Left ventricle myocardium superior (tissue), 1 donor: ENCODE measurements at regions not wholly inside any gene's neighbourhood (a gene's known extent, or its start where the extent isn't known, plus 50 kb on each side); places are given as distances from the start of the nearest gene placed in this dataset.
"Not testable (repeated sequence)": the region's sequence is repeated elsewhere in the genome, so short reads cannot be mapped to it uniquely, and the experiment has no call there.

Experiments
- ATAC-seq: fragments of 200-7000 bp; cut with Tn5 transposase; one replicate; pipeline ENCODE4 v1.9.1; 2020; ENCODE audit warnings: mild to moderate bottlenecking, moderate library complexity
- DNase-seq: peaks from one replicate; pipeline ENCODE4 v3.0.0-alpha.2; 2020
- intact Hi-C: fragments of 100-400 bp; cut with micrococcal nuclease; formaldehyde crosslinking; loops from one replicate; pipeline ENCODE4 v1.11.0; 2022
- donor health status: DM: no; HTN: yes; CAD: no; lungs with severe emphysema.

DNA sequence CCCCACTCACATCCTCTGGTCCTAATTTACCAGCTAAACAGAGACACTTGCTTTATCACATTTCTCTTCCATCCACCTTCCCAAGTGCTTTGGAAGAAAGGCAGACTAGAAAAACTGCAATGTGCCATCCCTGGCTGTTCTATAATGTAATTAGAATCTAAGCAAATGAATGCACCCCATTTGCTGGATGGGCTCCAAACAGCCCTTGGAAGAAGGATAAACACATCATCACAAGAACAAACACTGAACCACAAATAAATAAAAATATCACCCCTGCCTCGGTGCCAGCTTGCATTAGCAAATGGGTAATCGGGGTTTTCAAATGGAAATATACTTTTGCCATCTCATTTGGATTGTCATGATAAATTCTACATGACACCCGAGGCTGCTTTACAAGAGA, 296.6 kb upstream of the ISX start:
- ATAC-seq (no peak), DNase-seq (no peak)
- intact Hi-C loops = no loop called here

DNA sequence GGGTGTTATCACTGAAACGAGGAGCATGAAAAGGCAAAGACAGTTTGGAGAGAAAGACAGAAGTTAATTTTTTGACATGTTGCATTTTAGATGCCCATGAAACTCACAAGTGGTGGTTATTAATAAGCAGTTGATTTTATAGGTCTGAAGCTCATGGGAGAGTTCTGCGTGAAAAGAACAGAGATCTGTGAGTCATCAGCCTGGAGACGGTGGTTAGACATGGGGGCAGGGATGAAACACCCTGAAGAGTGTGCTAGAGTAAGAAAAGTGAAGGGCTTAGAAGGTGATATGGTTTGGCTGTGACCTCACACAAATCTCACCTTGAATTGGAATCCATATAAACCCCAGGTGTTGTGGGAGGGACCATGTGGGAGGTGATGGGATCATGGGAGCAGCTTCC, 289.1 kb upstream of the ISX start:
- intact Hi-C loops = no loop called here
- no peak for ATAC-seq

GRCh38 chr22:34781681-34782080, 284.3 kb upstream of the ISX start:
- no peak for ATAC-seq
- intact Hi-C loops = no loop called here

More for the DNA sequence above, 289.1 kb upstream of the ISX start:
- no peak for DNase-seq

GRCh38 chr22:34783436-34783835, 282.5 kb upstream of the ISX start:
- intact Hi-C loops = no loop called here
- no peak for ATAC-seq
- DNase-seq = no peak

More at GRCh38 chr22:34781681-34782080, 284.3 kb upstream of the ISX start:
- no peak for DNase-seq

DNA sequence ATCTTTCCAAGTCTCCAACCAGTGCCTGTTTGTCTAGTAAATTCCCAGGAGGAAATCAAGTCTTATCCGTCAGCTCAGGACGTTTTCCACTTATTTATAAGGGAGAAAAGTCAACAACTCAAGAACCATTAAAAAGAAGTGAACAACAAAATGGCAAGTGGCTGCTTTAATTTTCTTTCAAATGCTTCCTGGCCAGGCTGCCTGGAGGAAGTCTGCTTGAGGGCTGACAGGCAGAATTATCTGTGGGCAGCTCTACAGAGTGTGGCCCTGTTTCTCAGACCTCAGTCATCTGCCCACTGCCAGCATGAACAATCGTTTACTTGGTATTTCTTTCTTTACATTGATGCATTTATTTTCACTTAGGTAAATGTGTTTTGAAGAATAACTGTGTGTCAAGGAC, 281.9 kb upstream of the ISX start:
- ATAC-seq (no peak), DNase-seq (no peak)
- intact Hi-C loops = no loop called here

GRCh38 chr22:34797826-34798225, 268.1 kb upstream of the ISX start:
- intact Hi-C loops = no loop called here

GRCh38 chr22:34798605-34799004, 267.4 kb upstream of the ISX start:
- ATAC-seq (peak; percentile 64), DNase-seq (no peak)
- intact Hi-C loops = no loop called here

More at GRCh38 chr22:34797826-34798225, 268.1 kb upstream of the ISX start:
- ATAC-seq (no peak), DNase-seq (no peak)

DNA sequence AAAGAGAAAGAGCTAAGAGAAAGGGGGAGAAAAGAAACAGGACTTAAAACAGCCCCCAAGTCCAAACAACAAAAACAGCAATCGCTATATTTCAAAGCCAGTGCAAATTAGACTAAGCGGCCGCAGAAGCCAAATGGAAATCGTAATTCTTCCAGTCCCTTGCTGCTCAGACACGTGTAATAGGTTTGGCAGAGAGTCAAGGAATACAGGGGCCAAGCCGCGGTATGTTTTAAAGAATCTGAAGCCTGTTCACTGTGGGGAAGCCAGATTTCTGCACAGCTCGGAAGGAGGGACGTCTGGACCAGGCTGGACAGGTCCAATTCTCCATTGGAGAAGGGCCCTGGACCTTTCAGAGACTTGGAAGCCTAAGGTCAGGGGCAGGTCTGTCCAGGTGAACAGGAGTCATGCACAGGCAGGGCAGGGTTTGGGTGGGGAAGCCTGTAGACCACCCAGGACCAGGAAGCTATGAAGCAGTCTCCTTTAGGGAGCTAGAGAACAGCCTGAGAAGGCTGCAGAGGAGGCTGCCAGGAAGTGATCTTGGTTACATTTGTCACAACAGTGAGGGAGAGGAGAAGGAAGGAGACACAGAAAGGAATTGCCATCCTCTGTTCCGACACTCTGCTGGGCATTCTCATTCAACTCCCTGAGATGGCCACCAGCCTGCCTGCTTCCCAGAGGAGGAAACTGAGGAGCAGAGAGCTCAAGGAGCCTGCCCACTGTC, 265.5 kb upstream of the ISX start:
- intact Hi-C loops = no loop called here
- ATAC-seq = peak; percentile 49
- no peak for DNase-seq

- intact Hi-C loops = no loop called here
- ATAC-seq (no peak), DNase-seq (no peak)
Measured at GRCh38 chr22:34801221-34801620, 264.7 kb upstream of the ISX start.

DNA sequence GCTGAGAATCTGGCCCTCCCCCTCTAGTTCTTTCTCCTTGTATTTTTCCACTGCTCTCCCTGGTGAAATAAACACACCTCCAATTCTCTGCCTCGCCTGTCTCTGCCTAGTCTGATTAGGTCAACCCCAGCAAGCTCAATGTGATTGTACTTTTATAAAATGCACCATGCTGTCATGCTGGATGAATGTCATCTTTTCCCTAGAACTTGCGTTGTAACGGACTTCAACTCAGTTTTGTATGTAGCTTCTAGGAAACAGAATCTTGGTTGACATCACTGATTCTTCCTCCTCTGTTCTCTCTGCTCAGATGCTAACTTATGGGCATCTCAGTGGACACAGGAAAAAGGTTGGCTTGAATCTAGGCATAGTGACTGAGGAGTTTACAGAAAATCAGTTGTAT, 261.9 kb upstream of the ISX start:
- intact Hi-C loops = no loop called here
- DNase-seq (no peak), ATAC-seq (no peak)

- ATAC-seq (no peak), DNase-seq (no peak)
- intact Hi-C loops = no loop called here
Measured at GRCh38 chr22:34804604-34805003, 261.4 kb upstream of the ISX start.

DNA sequence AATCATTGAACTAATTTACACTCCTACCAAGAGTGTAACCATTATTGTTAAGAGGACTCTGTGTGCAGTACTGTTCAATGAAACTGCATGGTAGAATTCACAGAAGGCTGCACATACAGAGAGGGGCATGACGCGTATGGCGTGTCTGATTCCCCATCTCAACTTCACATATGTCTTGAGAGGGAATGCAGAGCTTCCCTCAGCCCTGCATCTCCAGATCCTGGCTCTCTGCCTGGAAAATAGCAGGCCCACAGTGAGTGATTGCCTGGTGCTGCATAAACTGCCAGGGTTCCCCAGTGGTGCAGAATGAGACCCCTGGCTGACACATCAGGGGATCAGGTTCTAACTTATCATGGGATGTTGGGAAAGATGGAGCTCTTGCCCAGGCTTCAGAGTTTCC, 260.2 kb upstream of the ISX start:
- no peak for DNase-seq
- intact Hi-C loops = no loop called here
- no peak for ATAC-seq

- intact Hi-C loops = no loop called here
- DNase-seq (no peak), ATAC-seq (no peak)
Measured at GRCh38 chr22:34808618-34809017, 257.3 kb upstream of the ISX start.

DNA sequence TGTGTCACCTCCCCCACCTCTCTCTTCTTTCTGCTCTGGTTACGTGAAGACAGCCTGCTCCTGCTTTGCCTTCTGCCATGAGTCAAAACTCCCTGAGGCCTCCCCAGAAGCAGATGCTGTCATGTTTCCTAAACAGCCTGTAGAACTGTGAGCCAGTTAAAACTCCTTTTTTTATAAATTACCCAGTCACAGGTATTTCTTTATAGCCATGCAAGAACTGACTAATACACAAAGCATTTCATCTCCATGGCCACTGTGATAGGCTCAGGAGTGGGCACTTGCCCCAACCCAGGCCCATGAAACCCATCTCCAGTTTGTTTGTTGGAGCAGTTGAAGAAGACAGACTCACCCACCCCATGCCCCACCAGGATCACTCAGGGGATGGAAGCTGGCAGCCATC, 253.3 kb upstream of the ISX start:
- ATAC-seq (no peak), DNase-seq (no peak)
- intact Hi-C loops = no loop called here

GRCh38 chr22:34814260-34815025, 251.5 kb upstream of the ISX start:
- intact Hi-C loops = no loop called here
- ATAC-seq (no peak), DNase-seq (no peak)

- intact Hi-C loops = no loop called here
- DNase-seq (no peak), ATAC-seq (no peak)
Measured at GRCh38 chr22:34829485-34829884, 236.5 kb upstream of the ISX start.

DNA sequence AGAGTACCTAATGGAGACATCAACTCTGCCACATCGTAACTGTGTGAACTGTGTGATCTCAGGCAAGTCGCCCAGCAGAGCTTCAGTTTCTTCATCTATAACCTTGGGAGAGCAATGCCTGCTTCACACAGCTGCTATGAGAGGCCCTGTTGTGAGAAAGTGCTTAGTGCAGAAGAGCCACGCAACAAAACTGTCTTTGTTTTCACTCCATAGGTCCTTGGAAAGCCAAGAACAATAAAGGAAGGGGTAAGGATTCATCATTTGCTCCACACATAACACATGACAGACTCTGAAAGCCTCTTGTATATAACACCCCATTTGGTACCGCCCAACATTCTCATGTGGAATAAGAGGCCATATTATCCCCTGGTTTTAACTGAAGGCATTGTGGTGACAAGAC, 231.9 kb upstream of the ISX start:
- DNase-seq = no peak
- ATAC-seq = no peak
- intact Hi-C loops = no loop called here

GRCh38 chr22:34834541-34834940, 231.4 kb upstream of the ISX start:
- ATAC-seq, intact Hi-C loops, DNase-seq: not testable (repeated sequence)

GRCh38 chr22:34841331-34841771, 224.6 kb upstream of the ISX start:
- DNase-seq (no peak), ATAC-seq (no peak)
- intact Hi-C loops = no loop called here

DNA sequence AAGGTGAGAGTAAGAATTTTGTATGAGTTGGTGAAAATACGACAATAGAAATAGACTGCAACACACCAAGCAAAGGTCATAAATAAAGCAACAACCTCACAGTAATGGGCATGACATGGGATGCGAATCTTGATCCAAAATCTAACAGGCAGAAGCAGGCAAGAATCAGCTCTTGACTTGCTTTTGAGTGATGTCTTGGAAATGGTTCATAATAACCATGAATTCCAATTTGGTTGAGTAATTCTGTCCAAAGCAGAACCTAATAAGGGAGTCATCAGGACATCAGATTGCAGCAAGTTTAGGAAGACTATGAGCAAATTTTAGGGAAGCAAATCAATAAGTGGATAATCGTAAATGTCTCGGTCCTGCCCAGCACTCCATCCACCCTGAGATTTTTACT, 224.0 kb upstream of the ISX start:
- ATAC-seq = no peak
- no peak for DNase-seq
- intact Hi-C loops = no loop called here

DNA sequence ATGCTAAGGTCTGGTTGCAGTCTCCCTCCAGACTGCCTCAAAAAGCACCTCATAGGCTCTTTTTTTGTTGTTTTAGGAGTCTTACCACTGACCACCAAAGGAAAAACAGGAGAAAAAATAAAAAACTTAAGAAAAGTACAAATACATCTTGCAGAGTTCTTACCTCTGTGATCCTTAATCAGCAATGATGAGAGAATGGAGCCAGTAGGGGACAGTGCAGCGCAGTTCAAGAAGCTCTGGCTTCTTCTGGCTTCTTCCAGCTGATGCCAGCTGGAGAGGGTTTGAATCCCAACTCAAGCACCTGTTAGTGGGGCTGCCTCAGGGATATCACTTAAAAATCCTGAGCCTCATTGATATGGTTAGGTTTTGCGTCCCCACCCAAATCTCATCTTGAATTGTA, 223.3 kb upstream of the ISX start:
- intact Hi-C loops = no loop called here
- ATAC-seq (no peak), DNase-seq (no peak)
